ENCODE measurements at regions not wholly inside any gene's neighbourhood (a gene's known extent, or its start where the extent isn't known, plus 50 kb on each side); places are given as distances from the start of the nearest gene placed in this dataset.
"Not testable (repeated sequence)": the region's sequence is repeated elsewhere in the genome, so short reads cannot be mapped to it uniquely, and the experiment has no call there.

- H3K9ac ChIP-seq (ENCODE audit: insufficient read depth in 1 of 2, low read depth in 2 of 2, low read length in 2 of 2); in situ Hi-C loops (cut with MboI); H3K27ac ChIP-seq (ENCODE audit: extremely low read depth, low read depth, low read length); CTCF ChIA-PET (ENCODE audit: low intra/inter-chr PET ratio); H3K4me2 ChIP-seq (ENCODE audit: insufficient read depth, low read length); H2AFZ ChIP-seq (ENCODE audit: low read depth, low read length); POLR2A ChIA-PET; H4K20me1 ChIP-seq (replicated peaks; ENCODE audit: control insufficient read depth, insufficient read depth, low read length); FAIRE-seq; H3K9me3 ChIP-seq (replicated peaks; ENCODE audit: control insufficient read depth, insufficient read depth, low read depth, low read length); H3K27me3 ChIP-seq (ENCODE audit: control insufficient read depth in 2 of 2, insufficient read depth in 2 of 2, low read length in 2 of 2); intact Hi-C loops (cut with micrococcal nuclease); ATAC-seq; BruUV-seq (replicated peaks); H3K9me1 ChIP-seq (ENCODE audit: control insufficient read depth, insufficient read depth, low read length); DNase-seq (ENCODE audit: extremely low read depth in 1 of 4, low spot score in 3 of 4); H3K4me3 ChIP-seq; TF ChIP-seq JUND (tag; IDR thresholded peaks at IDR 0.05; ENCODE audit: borderline replicate concordance, low read depth, low read length); ATF1 (CRISPR knock-in tag; IDR thresholded peaks at IDR 0.05): not testable (repeated sequence)
- peaks cover 47% of the 10 kb centered on the region for H3K79me2 ChIP-seq (ENCODE audit: control insufficient read depth, insufficient read depth, low read length)
- WGBS (ENCODE audit: insufficient coverage, low coverage, missing lambda C conversion rate): 30% methylated on average over 8 of the region's 8 CpGs
- 0 out of 2 replicates have a peak, but pooled peaks have one; percentile 26 for TF ChIP-seq JUNB (CRISPR knock-in tag; conservative IDR thresholded peaks at IDR 0.05)
- TF ChIP-seq, protein P1, sequence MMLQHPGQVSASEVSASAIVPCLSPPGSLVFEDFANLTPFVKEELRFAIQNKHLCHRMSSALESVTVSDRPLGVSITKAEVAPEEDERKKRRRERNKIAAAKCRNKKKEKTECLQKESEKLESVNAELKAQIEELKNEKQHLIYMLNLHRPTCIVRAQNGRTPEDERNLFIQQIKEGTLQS (IDR thresholded peaks at IDR 0.05): peak; percentile 87
- TF ChIP-seq, protein P1 (CRISPR knock-in tag; conservative IDR thresholded peaks at IDR 0.05): not testable (repeated sequence)
- 0 out of 2 replicates have a peak, but pooled peaks have one; percentile 13 for TF ChIP-seq JUND (IDR thresholded peaks at IDR 0.05; ENCODE audit: borderline replicate concordance, low read depth, low read length)
- TF ChIP-seq ATF1 (tag; IDR thresholded peaks at IDR 0.05): peak; percentile 47; the same call in 1 of the 2 replicates
- TF ChIP-seq ATF7 (IDR thresholded peaks at IDR 0.05): peak; percentile 75; the same call in 1 of the 2 replicates
- peaks cover 16% of the 10 kb centered on the region; the same call in 1 of the 3 replicates for H3K36me3 ChIP-seq (ENCODE audit: control insufficient read depth, insufficient read depth, low read length)
- H3K4me1 ChIP-seq (replicated peaks in 1 of 2; ENCODE audit: control insufficient read depth in 2 of 2, insufficient read depth in 2 of 2, low read length in 2 of 2): peaks cover 3 to 18% of the 10 kb centered on the region in 2 experiments; a peak in 4 of 5 replicates
These were observed 543.8 kb upstream of the HTR2C start for GRCh38 chrX:114040111-114040510.

All from K562 (cell line).